Fibroblast of skin of right quadriceps (primary cell): ENCODE measurements at regions not wholly inside any gene's neighbourhood (a gene's known extent, or its start where the extent isn't known, plus 50 kb on each side); places are given as distances from the start of the nearest gene placed in this dataset.

Experiments used
- DNase-seq: peaks from one replicate; pipeline ENCODE4 v3.0.0-alpha.2; 2013

- DNase-seq: peak; percentile 2
Observed at GRCh38 chr9:27925815-27926214, 352.5 kb upstream of the C9orf72 start.

- DNase-seq: no peak
Observed at GRCh38 chr9:27929841-27930240, 356.6 kb upstream of the C9orf72 start.

- DNase-seq: no peak
Observed at GRCh38 chr9:27933210-27934025, 360.1 kb upstream of the C9orf72 start.

- no peak for DNase-seq
Observed at GRCh38 chr9:27934471-27934870, 361.2 kb upstream of the C9orf72 start.

GRCh38 chr9:27939186-27939585 lies 365.9 kb upstream of the C9orf72 start:
- DNase-seq: no peak

GRCh38 chr9:27940535-27940934 lies 367.3 kb upstream of the C9orf72 start:
- DNase-seq: no peak

- no peak for DNase-seq
Observed at GRCh38 chr9:27943501-27943900, 370.2 kb upstream of the C9orf72 start.

- peak; percentile 80 for DNase-seq
Observed at GRCh38 chr9:27945386-27945785, 372.1 kb upstream of the C9orf72 start.

- DNase-seq: no peak
Observed at GRCh38 chr9:27950382-27950781, 377.1 kb upstream of the C9orf72 start.

GRCh38 chr9:27954858-27955257 lies 381.6 kb upstream of the C9orf72 start:
- no peak for DNase-seq

- DNase-seq: no peak
Observed at GRCh38 chr9:27963836-27964235, 390.6 kb upstream of the C9orf72 start.

GRCh38 chr9:27967210-27967609 lies 393.9 kb upstream of the C9orf72 start:
- no peak for DNase-seq

- DNase-seq: no peak
Observed at GRCh38 chr9:27977931-27978330, 404.6 kb upstream of the C9orf72 start.

GRCh38 chr9:27985714-27986113 lies 412.4 kb upstream of the C9orf72 start:
- DNase-seq: no peak

GRCh38 chr9:27990524-27990923 lies 417.2 kb upstream of the C9orf72 start:
- DNase-seq: no peak

- no peak for DNase-seq
Observed at GRCh38 chr9:27991221-27991620, 417.9 kb upstream of the C9orf72 start.

GRCh38 chr9:28001096-28001495 lies 427.8 kb upstream of the C9orf72 start:
- no peak for DNase-seq

GRCh38 chr9:28004900-28005299 lies 431.6 kb upstream of the C9orf72 start:
- DNase-seq: no peak

GRCh38 chr9:28005779-28006178 lies 432.5 kb upstream of the C9orf72 start:
- DNase-seq: no peak

- no peak for DNase-seq
Observed at GRCh38 chr9:28007097-28007817, 434.0 kb upstream of the C9orf72 start.

GRCh38 chr9:28014212-28014611 lies 440.9 kb upstream of the C9orf72 start:
- no peak for DNase-seq

GRCh38 chr9:28024676-28025075 lies 451.4 kb upstream of the C9orf72 start:
- DNase-seq: no peak

- no peak for DNase-seq
Observed at GRCh38 chr9:28025186-28025585, 451.9 kb upstream of the C9orf72 start.

GRCh38 chr9:28031521-28032267 lies 458.4 kb upstream of the C9orf72 start:
- DNase-seq: no peak
